HCT116 (cell line): ENCODE measurements at regions not wholly inside any gene's neighbourhood (a gene's known extent, or its start where the extent isn't known, plus 50 kb on each side); places are given as distances from the start of the nearest gene placed in this dataset.

ENCODE experiments used
- ATAC-seq: fragments of 200-7000 bp; cut with Tn5 transposase; 2 replicates; pipeline ENCODE4 v1.9.1; 2020; ENCODE audit warnings: mild to moderate bottlenecking, moderate library complexity
- BruUV-seq: library from RNA; stranded (reverse); fragments of 400-500 nt; replicated peaks from 2 replicates; lab custom pipeline; 2021; lab: Mats Ljungman, UMichigan
- CTCF ChIA-PET: fragments of 300-600 bp; sonication (Branson Sonifier 250); formaldehyde crosslinking; loops from one replicate; lab custom pipeline; 2021; ENCODE audit warnings: antibody characterized with exemption; lab: Charles Lee
- POLR2A ChIA-PET: fragments of 300-600, 350-600 bp; sonication (Branson Sonifier 250); formaldehyde crosslinking; loops from one replicate; lab custom pipeline; 2021; ENCODE audit warnings: antibody characterized with exemption; lab: Charles Lee
- RAD21 ChIA-PET, 2 experiments: fragments of 300-600 bp; sonication (Branson Sonifier 250); formaldehyde crosslinking; loops; one replicate each; lab custom pipeline; 2023; ENCODE audit warnings: low total read pairs in 2 of 2; ENCODE audit not compliant: uncharacterized antibody in 2 of 2, unreplicated experiment in 2 of 2, low non-redundant PET in 1 of 2; lab: Charles Lee
- DNase-seq: peaks from one replicate; pipeline ENCODE4 v3.0.0-alpha.2; 2010; ENCODE audit warnings: low read depth, low spot score
- H2AFZ ChIP-seq: fragments of 200-600 bp; shearing (Covaris generic), sonication (generic); 2 replicates; pipeline ENCODE4 v1.6.1; 2017; ENCODE audit warnings: low read depth, mixed run types, mixed read lengths, antibody characterized with exemption, low read length; ENCODE audit not compliant: poor library complexity, severe bottlenecking
- H3K27ac ChIP-seq: 2 replicates; pipeline ENCODE4 v1.5.1; 2012; ENCODE audit warnings: low read depth, low read length
- H3K27me3 ChIP-seq: fragments of 200-600 bp; sonication (generic); 2 replicates; pipeline ENCODE4 v1.6.1; 2016; ENCODE audit warnings: mixed run types, low read length, mixed read lengths; ENCODE audit not compliant: insufficient read depth
- H3K36me3 ChIP-seq, 2 experiments: fragments of 200-500 bp in 1 of 2; fragments of 200-600 bp in 1 of 2; sonication (Bioruptor generic) in 1 of 2; sonication (generic) in 1 of 2; 2 replicates each; pipeline versions ENCODE4 v1.5.1 to v1.6.1; 2014 to 2016; ENCODE audit warnings: low read length in 2 of 2, inconsistent platforms in 1 of 2, mixed read lengths in 1 of 2, mixed run types in 1 of 2; ENCODE audit not compliant: insufficient read depth in 2 of 2, control insufficient read depth in 1 of 2
- H3K4me1 ChIP-seq, 2 experiments: fragments of 200-600 bp in 1 of 2; sonication (generic) in 1 of 2; 2 replicates each; pipeline versions ENCODE4 v1.5.1 to v1.6.1; 2012 to 2017; ENCODE audit warnings: low read length in 2 of 2, inconsistent platforms in 1 of 2, mild to moderate bottlenecking in 1 of 2, mixed read lengths in 1 of 2, mixed run types in 1 of 2, moderate library complexity in 1 of 2; ENCODE audit not compliant: insufficient read depth in 2 of 2, control insufficient read depth in 1 of 2
- H3K4me2 ChIP-seq: fragments of 200-600 bp; sonication (generic); 2 replicates; pipeline ENCODE4 v1.6.1; 2017; ENCODE audit warnings: mixed run types, low read length, mixed read lengths
- H3K4me3 ChIP-seq, 2 experiments: fragments of 200-600 bp in 1 of 2; sonication (generic) in 1 of 2; replicated peaks in 1 of 2; 2 replicates each; pipeline ENCODE4 v1.5.1; 2011 to 2016; ENCODE audit warnings: low read length in 2 of 2, control low read depth in 1 of 2, low read depth in 1 of 2, mild to moderate bottlenecking in 1 of 2, mixed read lengths in 1 of 2, mixed run types in 1 of 2
- H3K79me2 ChIP-seq: fragments of 200-600 bp; sonication (generic); 2 replicates; pipeline ENCODE4 v1.6.1; 2017; ENCODE audit warnings: mild to moderate bottlenecking, mixed run types, low read length, moderate library complexity, mixed read lengths; ENCODE audit not compliant: insufficient read depth
- H3K9ac ChIP-seq: fragments of 200-600 bp; sonication (generic); 2 replicates; pipeline ENCODE4 v1.6.1; 2016; ENCODE audit warnings: low read length, mixed read lengths
- H3K9me2 ChIP-seq: fragments of 200-600 bp; sonication (generic), shearing (Covaris generic); 2 replicates; pipeline ENCODE4 v1.6.1; 2017; ENCODE audit warnings: mixed run types, mild to moderate bottlenecking, moderate library complexity; ENCODE audit not compliant: insufficient read depth
- H3K9me3 ChIP-seq, 2 experiments: fragments of 200-500 bp in 1 of 2; fragments of 200-600 bp in 1 of 2; sonication (Bioruptor generic) in 1 of 2; sonication (generic) in 1 of 2; 2 replicates each; pipeline ENCODE4 v1.6.1; 2014 to 2017; ENCODE audit warnings: low read length in 2 of 2, mixed read lengths in 2 of 2, inconsistent platforms in 1 of 2, low read depth in 1 of 2, mild to moderate bottlenecking in 1 of 2, mixed run types in 1 of 2, moderate library complexity in 1 of 2; ENCODE audit not compliant: control insufficient read depth in 1 of 2, insufficient read depth in 1 of 2
- H4K20me1 ChIP-seq: fragments of 200-600 bp; sonication (generic), shearing (Covaris generic); 2 replicates; pipeline ENCODE4 v1.6.1; 2017; ENCODE audit warnings: mixed run types, mild to moderate bottlenecking, moderate library complexity; ENCODE audit not compliant: insufficient read depth
- ATF3 ChIP-seq: IDR thresholded peaks from 2 replicates; pipeline ENCODE4 v1.6.1; 2012
- CEBPB ChIP-seq: IDR thresholded peaks from 2 replicates; pipeline ENCODE4 v1.6.1; 2012; ENCODE audit warnings: low read depth
- CTCF ChIP-seq, 3 experiments: fragments of 200-600 bp in 1 of 3; sonication (generic) in 1 of 3; IDR thresholded peaks in 2 of 3; conservative IDR thresholded peaks in 1 of 3; 2 replicates each; pipeline ENCODE4 v1.5.1; 2012 to 2017; ENCODE audit warnings: low read depth in 2 of 3, low read length in 2 of 3, antibody characterized with exemption in 1 of 3, borderline replicate concordance in 1 of 3, control low read depth in 1 of 3, mild to moderate bottlenecking in 1 of 3, mixed read lengths in 1 of 3, mixed run types in 1 of 3, moderate library complexity in 1 of 3; ENCODE audit not compliant: insufficient read depth in 1 of 3
- EGR1 ChIP-seq: IDR thresholded peaks from 2 replicates; pipeline ENCODE4 v1.6.1; 2012; ENCODE audit warnings: low read depth
- ELF1 ChIP-seq: IDR thresholded peaks from 2 replicates; pipeline ENCODE4 v1.6.1; 2012; ENCODE audit warnings: low read depth, borderline replicate concordance
- EZH2 ChIP-seq: fragments of 200-600 bp; sonication (generic); IDR thresholded peaks from 2 replicates; pipeline ENCODE4 v1.6.1; 2017; ENCODE audit warnings: antibody characterized with exemption, mixed run types
- FOSL1 ChIP-seq: IDR thresholded peaks from 2 replicates; pipeline ENCODE4 v1.6.1; 2012; ENCODE audit warnings: low read depth
- JUND ChIP-seq: IDR thresholded peaks from 2 replicates; pipeline ENCODE4 v1.6.1; 2012
- MAX ChIP-seq: IDR thresholded peaks from 2 replicates; pipeline ENCODE4 v1.6.1; 2012
- POLR2AphosphoS5 ChIP-seq: IDR thresholded peaks from 2 replicates; pipeline ENCODE4 v1.6.1; 2011; ENCODE audit warnings: mild to moderate bottlenecking, low read depth, low read length, moderate library complexity
- RAD21 ChIP-seq: IDR thresholded peaks from 2 replicates; pipeline ENCODE4 v1.6.1; 2012; ENCODE audit warnings: low read depth, mild to moderate bottlenecking
- REST ChIP-seq: IDR thresholded peaks from 2 replicates; pipeline ENCODE4 v1.6.1; 2012; ENCODE audit warnings: low read depth
- SIN3A ChIP-seq: IDR thresholded peaks from 2 replicates; pipeline ENCODE4 v1.6.1; 2012; ENCODE audit warnings: low read depth
- SP1 ChIP-seq: IDR thresholded peaks from 2 replicates; pipeline ENCODE4 v1.6.1; 2012; ENCODE audit warnings: low read depth
- SRF ChIP-seq: IDR thresholded peaks from 2 replicates; pipeline ENCODE4 v1.6.1; 2012; ENCODE audit warnings: low read depth
- TCF7L2 ChIP-seq: IDR thresholded peaks from 2 replicates; pipeline ENCODE4 v1.7.0; 2011; ENCODE audit warnings: borderline replicate concordance, inconsistent platforms; ENCODE audit not compliant: insufficient read depth, insufficient read length; ENCODE audit errors: extremely low read depth
- YY1 ChIP-seq: IDR thresholded peaks from 2 replicates; pipeline ENCODE4 v1.6.1; 2011; ENCODE audit warnings: low read length, low read depth, moderate library complexity, mild to moderate bottlenecking; ENCODE audit not compliant: insufficient replicate concordance; ENCODE audit errors: extremely low read depth
- ZNF274 ChIP-seq: fragments of 200-500 bp; sonication (Bioruptor generic); IDR thresholded peaks from 2 replicates; pipeline ENCODE4 v1.6.1; 2014; ENCODE audit warnings: mild to moderate bottlenecking, low read depth, low read length, inconsistent platforms
- intact Hi-C: fragments of 100-400 bp; cut with micrococcal nuclease; formaldehyde crosslinking; loops from 2 replicates; pipeline ENCODE4 v1.10.0; 2022

- Histone ChIP-seq H3K4me3 (no peak overlapping the region), H3K27me3 (peaks cover 27% of the 10 kb centered on the region), H3K36me3 (no peaks in the 10 kb centered on the region), H3K9me2 (no peaks in the 10 kb centered on the region), H3K4me1 (no peaks in the 10 kb centered on the region), H3K4me2 (no peak overlapping the region), H3K9me3 (no peaks in the 10 kb centered on the region), H3K27ac (no peak overlapping the region), H3K79me2 (no peaks in the 10 kb centered on the region), H2AFZ (no peak overlapping the region), H3K9ac (no peak overlapping the region), H4K20me1 (no peaks in the 10 kb centered on the region)
- CTCF ChIA-PET, result no interaction called here
- no TSS peak for BruUV-seq
- POLR2A ChIA-PET, result no interaction called here
- TF ChIP-seq SRF (no peak), SIN3A (no peak), YY1 (no peak), ATF3 (no peak), TCF7L2 (no peak), SP1 (no peak), REST (no peak), ZNF274 (no peak), CEBPB (no peak), ELF1 (no peak), FOSL1 (no peak), EZH2 (no peak), POLR2AphosphoS5 (no peak), JUND (no peak), MAX (no peak), EGR1 (no peak), RAD21 (no peak), CTCF (IDR thresholded peaks at IDR 0.05 in 2 of 3, conservative IDR thresholded peaks at IDR 0.05 in 1 of 3; ENCODE audit: borderline replicate concordance in 1 of 3, insufficient read depth in 1 of 3, low read depth in 2 of 3, low read length in 2 of 3) (no peak)
- DNase-seq, result no peak
- no peak for ATAC-seq
- intact Hi-C loops, result no loop called here
- RAD21 ChIA-PET, result no interaction called here
Observed at GRCh38 chr6:159522877-159523547, 170.0 kb downstream of the SOD2 start.
